Activated B cell treated with CpG ODN at 0.5 μM for 24 hours (primary cell): ENCODE measurements at regions not wholly inside any gene's neighbourhood (a gene's known extent, or its start where the extent isn't known, plus 50 kb on each side); places are given as distances from the start of the nearest gene placed in this dataset.

ENCODE experiments used
- ATAC-seq: fragments of 200-7000 bp; cut with Tn5 transposase; one replicate; pipeline ENCODE4 v1.10.0; 2021; ENCODE audit warnings: low read depth, mild to moderate bottlenecking, moderate library complexity
- CTCF ChIA-PET: fragments of 350-600 bp; sonication (Branson Sonifier 250); formaldehyde crosslinking; loops from one replicate; lab custom pipeline; 2021; ENCODE audit warnings: antibody characterized with exemption; lab: Charles Lee
- POLR2A ChIA-PET: fragments of 350-600 bp; sonication (Branson Sonifier 250); formaldehyde crosslinking; loops from one replicate; lab custom pipeline; 2021; ENCODE audit warnings: antibody characterized with exemption; lab: Charles Lee
- DNase-seq: peaks from one replicate; pipeline ENCODE4 v3.0.0; 2022
- H3K27ac Mint-ChIP-seq: one replicate; pipeline ENCODE4 v1.8.0; 2020; ENCODE audit warnings: mixed read lengths
- H3K27me3 Mint-ChIP-seq: one replicate; pipeline ENCODE4 v1.8.0; 2021; ENCODE audit warnings: mixed read lengths
- H3K36me3 Mint-ChIP-seq: one replicate; pipeline ENCODE4 v1.8.0; 2021; ENCODE audit warnings: low read depth, mixed read lengths
- H3K4me1 Mint-ChIP-seq: one replicate; pipeline ENCODE4 v1.8.0; 2021; ENCODE audit warnings: mixed read lengths
- H3K4me3 Mint-ChIP-seq: one replicate; pipeline ENCODE4 v1.8.0; 2020; ENCODE audit warnings: mild to moderate bottlenecking, mixed read lengths
- H3K9me3 Mint-ChIP-seq: one replicate; pipeline ENCODE4 v1.8.0; 2020; ENCODE audit warnings: mixed read lengths
- CTCF ChIP-seq: fragments of 200-600 bp; IDR thresholded peaks from one replicate; pipeline ENCODE4 v1.8.0; 2022; ENCODE audit warnings: antibody characterized with exemption, mild to moderate bottlenecking
- intact Hi-C: fragments of 100-400 bp; cut with micrococcal nuclease; formaldehyde crosslinking; loops from one replicate; pipeline ENCODE4 v1.15.1; 2024

- ChIA-PET CTCF (no interaction called here), POLR2A (no interaction called here)
- H3K27ac Mint-ChIP-seq = no peak overlapping the region
- no peak for ATAC-seq
- no peaks in the 10 kb centered on the region for H3K27me3 Mint-ChIP-seq
- intact Hi-C loops = no loop called here
- TF ChIP-seq CTCF = no peak
- H3K4me1 Mint-ChIP-seq = no peaks in the 10 kb centered on the region
- no peak overlapping the region for H3K4me3 Mint-ChIP-seq
- peaks cover 2% of the 10 kb centered on the region for H3K9me3 Mint-ChIP-seq
- H3K36me3 Mint-ChIP-seq = no peaks in the 10 kb centered on the region
- no peak for DNase-seq
Observed at GRCh38 chr13:54173996-54174395, 1145.4 kb downstream of the OLFM4 start.

- DNase-seq = no peak
- no peaks in the 10 kb centered on the region for H3K4me1 Mint-ChIP-seq
- POLR2A ChIA-PET = no interaction called here
- H3K4me3 Mint-ChIP-seq = no peak overlapping the region
- intact Hi-C loops = no loop called here
- no peak overlapping the region for H3K27ac Mint-ChIP-seq
- no peaks in the 10 kb centered on the region for H3K36me3 Mint-ChIP-seq
- no peak for ATAC-seq
- CTCF ChIA-PET = no interaction called here
- no peaks in the 10 kb centered on the region for H3K27me3 Mint-ChIP-seq
- TF ChIP-seq CTCF = no peak
- peaks cover 9% of the 10 kb centered on the region for H3K9me3 Mint-ChIP-seq
Observed at GRCh38 chr13:54175466-54175865, 1146.9 kb downstream of the OLFM4 start.

- Mint-ChIP-seq H3K4me3 (no peak overlapping the region), H3K27ac (no peak overlapping the region), H3K36me3 (no peaks in the 10 kb centered on the region), H3K9me3 (peaks cover 9% of the 10 kb centered on the region), H3K27me3 (no peaks in the 10 kb centered on the region), H3K4me1 (no peaks in the 10 kb centered on the region)
- intact Hi-C loops = no loop called here
- ATAC-seq (no peak), DNase-seq (no peak)
- ChIA-PET CTCF (no interaction called here), POLR2A (no interaction called here)
- no peak for TF ChIP-seq CTCF
Observed at GRCh38 chr13:54177466-54177865, 1148.9 kb downstream of the OLFM4 start.

GRCh38 chr13:54183166-54183565 is 1154.6 kb downstream of the OLFM4 start:
- ChIA-PET CTCF (no interaction called here), POLR2A (no interaction called here)
- no peak overlapping the region for H3K27ac Mint-ChIP-seq
- no peak for ATAC-seq
- no peak for DNase-seq
- no peaks in the 10 kb centered on the region for H3K36me3 Mint-ChIP-seq
- H3K9me3 Mint-ChIP-seq = peaks cover 15% of the 10 kb centered on the region
- TF ChIP-seq CTCF = no peak
- intact Hi-C loops = no loop called here
- no peaks in the 10 kb centered on the region for H3K27me3 Mint-ChIP-seq
- H3K4me3 Mint-ChIP-seq = no peak overlapping the region
- no peaks in the 10 kb centered on the region for H3K4me1 Mint-ChIP-seq

GRCh38 chr13:54183728-54184127 is 1155.1 kb downstream of the OLFM4 start:
- TF ChIP-seq CTCF = no peak
- Mint-ChIP-seq H3K4me1 (no peaks in the 10 kb centered on the region), H3K36me3 (no peaks in the 10 kb centered on the region), H3K27ac (no peak overlapping the region), H3K9me3 (peaks cover 15% of the 10 kb centered on the region), H3K27me3 (no peaks in the 10 kb centered on the region), H3K4me3 (no peak overlapping the region)
- ChIA-PET POLR2A (no interaction called here), CTCF (no interaction called here)
- ATAC-seq (no peak), DNase-seq (no peak)
- intact Hi-C loops = no loop called here
